ENCODE measurements at regions not wholly inside any gene's neighbourhood (a gene's known extent, or its start where the extent isn't known, plus 50 kb on each side); places are given as distances from the start of the nearest gene placed in this dataset.

DNA sequence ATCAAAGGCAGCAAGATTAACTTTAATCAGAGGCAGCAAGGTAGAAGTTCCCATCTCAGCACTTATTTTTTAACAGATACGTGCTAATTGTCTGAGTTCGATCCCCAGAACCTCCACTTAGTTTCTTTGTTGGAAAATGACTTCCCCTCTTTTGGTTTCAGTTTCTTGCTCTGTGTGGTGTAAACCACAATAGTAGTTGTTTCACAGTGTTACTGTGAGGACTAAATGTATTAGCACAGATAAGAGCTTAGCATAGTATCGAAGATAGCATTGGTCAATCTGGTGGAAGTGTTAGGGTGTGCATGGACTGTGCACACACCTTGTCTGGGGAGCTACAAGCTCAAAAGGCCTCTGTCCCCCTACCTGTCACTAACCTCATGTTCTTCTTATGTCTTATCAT lies 988.3 kb upstream of the GYPC start:
- TF ChIP-seq, protein P1, sequence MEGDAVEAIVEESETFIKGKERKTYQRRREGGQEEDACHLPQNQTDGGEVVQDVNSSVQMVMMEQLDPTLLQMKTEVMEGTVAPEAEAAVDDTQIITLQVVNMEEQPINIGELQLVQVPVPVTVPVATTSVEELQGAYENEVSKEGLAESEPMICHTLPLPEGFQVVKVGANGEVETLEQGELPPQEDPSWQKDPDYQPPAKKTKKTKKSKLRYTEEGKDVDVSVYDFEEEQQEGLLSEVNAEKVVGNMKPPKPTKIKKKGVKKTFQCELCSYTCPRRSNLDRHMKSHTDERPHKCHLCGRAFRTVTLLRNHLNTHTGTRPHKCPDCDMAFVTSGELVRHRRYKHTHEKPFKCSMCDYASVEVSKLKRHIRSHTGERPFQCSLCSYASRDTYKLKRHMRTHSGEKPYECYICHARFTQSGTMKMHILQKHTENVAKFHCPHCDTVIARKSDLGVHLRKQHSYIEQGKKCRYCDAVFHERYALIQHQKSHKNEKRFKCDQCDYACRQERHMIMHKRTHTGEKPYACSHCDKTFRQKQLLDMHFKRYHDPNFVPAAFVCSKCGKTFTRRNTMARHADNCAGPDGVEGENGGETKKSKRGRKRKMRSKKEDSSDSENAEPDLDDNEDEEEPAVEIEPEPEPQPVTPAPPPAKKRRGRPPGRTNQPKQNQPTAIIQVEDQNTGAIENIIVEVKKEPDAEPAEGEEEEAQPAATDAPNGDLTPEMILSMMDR (conservative IDR thresholded peaks at IDR 0.05; ENCODE audit: low read length) = no peak
- TF ChIP-seq EZH2phosphoT487 (IDR thresholded peaks at IDR 0.05; ENCODE audit: borderline replicate concordance) = no peak

All from Loucy (cell line).